ENCODE measurements at regions not wholly inside any gene's neighbourhood (a gene's known extent, or its start where the extent isn't known, plus 50 kb on each side); places are given as distances from the start of the nearest gene placed in this dataset.

GRCh38 chr2:163348857-163349380 is 386.9 kb downstream of the FIGN start:
- no peak for DNase-seq
- no peak overlapping the region for H3K4me3 ChIP-seq (ENCODE audit: low read depth, low read length)

DNA sequence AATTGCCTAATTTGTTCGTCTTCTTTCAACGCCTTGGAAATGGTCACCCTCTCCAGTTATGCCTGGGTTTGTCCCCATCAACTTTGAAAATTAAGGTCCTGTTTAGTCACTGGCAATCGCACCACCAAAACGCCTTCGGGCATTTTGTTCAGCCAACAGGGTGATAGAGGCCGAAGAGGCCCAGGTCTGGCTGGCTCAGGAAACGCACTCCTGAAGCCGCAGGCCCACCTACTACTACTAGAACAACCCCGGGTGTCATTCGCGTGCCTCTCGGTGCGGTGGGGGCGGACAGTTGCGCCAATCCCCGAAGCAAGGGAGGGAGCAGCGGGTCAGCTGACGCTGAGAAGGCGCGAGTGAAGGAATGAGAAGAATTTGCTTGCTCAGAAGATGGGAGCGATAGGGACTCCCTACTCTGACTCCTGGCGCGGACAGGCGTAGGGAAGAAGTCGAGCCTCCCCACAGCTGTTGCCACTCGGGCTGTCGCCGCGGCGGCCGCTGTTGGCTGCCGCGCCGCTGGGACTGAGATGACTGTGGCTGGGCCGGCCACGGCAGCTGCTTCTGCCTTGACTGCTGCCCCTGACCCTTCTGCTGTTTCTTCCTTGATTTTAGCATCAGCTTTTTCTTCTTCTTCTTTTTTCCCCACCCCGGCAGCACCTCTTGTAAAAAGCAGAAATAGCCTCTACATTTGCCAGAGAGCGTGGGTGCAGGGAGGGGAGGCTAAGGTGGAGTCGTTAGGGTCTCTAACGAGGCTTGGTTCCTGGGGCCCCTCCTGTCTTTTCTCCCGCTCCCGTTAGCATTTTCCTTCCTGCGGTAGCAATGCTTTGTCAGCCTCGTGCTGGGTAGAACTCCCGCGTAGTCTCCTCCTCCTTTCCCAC is 387.6 kb downstream of the FIGN start:
- DNase-seq: no peak
- H3K4me3 ChIP-seq (ENCODE audit: low read depth, low read length): no peak overlapping the region
- no peaks in the 10 kb centered on the region for H3K27me3 ChIP-seq (ENCODE audit: insufficient read depth, low read depth, severe bottlenecking)
- TF ChIP-seq CTCF (IDR thresholded peaks at IDR 0.05; ENCODE audit: low read depth, low read length): no peak
- H3K9me3 ChIP-seq (ENCODE audit: severe bottlenecking): no peaks in the 10 kb centered on the region
- H3K27ac ChIP-seq: no peak overlapping the region
- H3K36me3 ChIP-seq: no peaks in the 10 kb centered on the region

More at GRCh38 chr2:163348857-163349380, 386.9 kb downstream of the FIGN start:
- TF ChIP-seq CTCF (IDR thresholded peaks at IDR 0.05; ENCODE audit: low read depth, low read length): no peak
- H3K27me3 ChIP-seq (ENCODE audit: insufficient read depth, low read depth, severe bottlenecking): no peaks in the 10 kb centered on the region
- no peaks in the 10 kb centered on the region for H3K36me3 ChIP-seq
- no peaks in the 10 kb centered on the region for H3K9me3 ChIP-seq (ENCODE audit: severe bottlenecking)
- H3K27ac ChIP-seq: no peak overlapping the region

- DNase-seq: no peak
- Histone ChIP-seq H3K36me3 (no peaks in the 10 kb centered on the region), H3K27me3 (ENCODE audit: insufficient read depth, low read depth, severe bottlenecking) (no peaks in the 10 kb centered on the region), H3K27ac (no peak overlapping the region), H3K4me3 (ENCODE audit: low read depth, low read length) (no peak overlapping the region; the same call in 1 of the 2 replicates), H3K9me3 (ENCODE audit: severe bottlenecking) (no peaks in the 10 kb centered on the region)
- peak; percentile 47 for TF ChIP-seq CTCF (IDR thresholded peaks at IDR 0.05; ENCODE audit: low read depth, low read length)
Measured at GRCh38 chr2:163345795-163346573, 389.8 kb downstream of the FIGN start.

DNA sequence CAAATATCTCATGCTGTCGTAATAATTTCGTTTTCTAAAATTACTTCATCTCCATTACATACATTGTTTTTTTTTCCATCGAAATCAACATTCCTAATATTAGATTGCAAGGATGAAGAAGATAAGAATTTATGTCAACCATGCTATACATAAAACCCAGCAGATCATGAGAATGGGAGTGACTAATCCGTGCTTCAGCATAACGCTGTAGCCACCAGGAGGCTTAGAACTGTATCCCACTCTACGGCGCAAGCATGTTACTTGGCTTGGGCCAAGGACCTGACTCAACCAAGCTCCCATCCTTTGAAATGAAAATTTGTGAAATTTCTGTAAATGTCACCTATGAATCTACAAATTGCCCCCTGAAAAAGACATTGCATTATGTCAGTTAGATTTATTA is 392.5 kb downstream of the FIGN start:
- no peak overlapping the region for H3K27ac ChIP-seq
- no peaks in the 10 kb centered on the region for H3K9me3 ChIP-seq (ENCODE audit: severe bottlenecking)
- H3K36me3 ChIP-seq: no peaks in the 10 kb centered on the region
- no peaks in the 10 kb centered on the region for H3K27me3 ChIP-seq (ENCODE audit: insufficient read depth, low read depth, severe bottlenecking)
- DNase-seq: no peak
- TF ChIP-seq CTCF (IDR thresholded peaks at IDR 0.05; ENCODE audit: low read depth, low read length): no peak
- no peak overlapping the region for H3K4me3 ChIP-seq (ENCODE audit: low read depth, low read length)

GRCh38 chr2:163341426-163341825 is 394.4 kb downstream of the FIGN start:
- DNase-seq: no peak
- Histone ChIP-seq H3K27ac (no peak overlapping the region), H3K36me3 (no peaks in the 10 kb centered on the region), H3K4me3 (ENCODE audit: low read depth, low read length) (no peak overlapping the region), H3K9me3 (ENCODE audit: severe bottlenecking) (no peaks in the 10 kb centered on the region), H3K27me3 (ENCODE audit: insufficient read depth, low read depth, severe bottlenecking) (no peaks in the 10 kb centered on the region)
- no peak for TF ChIP-seq CTCF (IDR thresholded peaks at IDR 0.05; ENCODE audit: low read depth, low read length)
